ENCODE measurements at regions not wholly inside any gene's neighbourhood (a gene's known extent, or its start where the extent isn't known, plus 50 kb on each side); places are given as distances from the start of the nearest gene placed in this dataset.

- no peak for TF ChIP-seq ZNF274 (IDR thresholded peaks at IDR 0.05; ENCODE audit: low read length)
- no peak for TF ChIP-seq ZNF274 (tag by site-specific recombination; IDR thresholded peaks at IDR 0.05; ENCODE audit: borderline replicate concordance)
- no peak for TF ChIP-seq ZNF133 (tag by site-specific recombination; IDR thresholded peaks at IDR 0.05)
- no peak for TF ChIP-seq ZNF23 (tag by site-specific recombination; IDR thresholded peaks at IDR 0.05; ENCODE audit: borderline replicate concordance)
- TF ChIP-seq ZNF398 (tag by site-specific recombination; IDR thresholded peaks at IDR 0.05), result no peak
- TF ChIP-seq, protein P1, sequence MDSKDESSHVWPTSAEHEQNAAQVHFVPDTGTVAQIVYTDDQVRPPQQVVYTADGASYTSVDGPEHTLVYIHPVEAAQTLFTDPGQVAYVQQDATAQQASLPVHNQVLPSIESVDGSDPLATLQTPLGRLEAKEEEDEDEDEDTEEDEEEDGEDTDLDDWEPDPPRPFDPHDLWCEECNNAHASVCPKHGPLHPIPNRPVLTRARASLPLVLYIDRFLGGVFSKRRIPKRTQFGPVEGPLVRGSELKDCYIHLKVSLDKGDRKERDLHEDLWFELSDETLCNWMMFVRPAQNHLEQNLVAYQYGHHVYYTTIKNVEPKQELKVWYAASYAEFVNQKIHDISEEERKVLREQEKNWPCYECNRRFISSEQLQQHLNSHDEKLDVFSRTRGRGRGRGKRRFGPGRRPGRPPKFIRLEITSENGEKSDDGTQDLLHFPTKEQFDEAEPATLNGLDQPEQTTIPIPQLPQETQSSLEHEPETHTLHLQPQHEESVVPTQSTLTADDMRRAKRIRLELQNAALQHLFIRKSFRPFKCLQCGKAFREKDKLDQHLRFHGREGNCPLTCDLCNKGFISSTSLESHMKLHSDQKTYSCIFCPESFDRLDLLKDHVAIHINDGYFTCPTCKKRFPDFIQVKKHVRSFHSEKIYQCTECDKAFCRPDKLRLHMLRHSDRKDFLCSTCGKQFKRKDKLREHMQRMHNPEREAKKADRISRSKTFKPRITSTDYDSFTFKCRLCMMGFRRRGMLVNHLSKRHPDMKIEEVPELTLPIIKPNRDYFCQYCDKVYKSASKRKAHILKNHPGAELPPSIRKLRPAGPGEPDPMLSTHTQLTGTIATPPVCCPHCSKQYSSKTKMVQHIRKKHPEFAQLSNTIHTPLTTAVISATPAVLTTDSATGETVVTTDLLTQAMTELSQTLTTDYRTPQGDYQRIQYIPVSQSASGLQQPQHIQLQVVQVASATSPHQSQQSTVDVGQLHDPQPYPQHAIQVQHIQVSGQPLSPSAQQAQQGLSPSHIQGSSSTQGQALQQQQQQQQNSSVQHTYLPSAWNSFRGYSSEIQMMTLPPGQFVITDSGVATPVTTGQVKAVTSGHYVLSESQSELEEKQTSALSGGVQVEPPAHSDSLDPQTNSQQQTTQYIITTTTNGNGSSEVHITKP (tag by site-specific recombination; IDR thresholded peaks at IDR 0.05), result no peak
Observed at GRCh38 chr5:103617913-103618312, 55.3 kb upstream of the NUDT12 start (continued).

GRCh38 chr5:103617090-103617489 lies 54.5 kb upstream of the NUDT12 start:
- Histone ChIP-seq H3K4me1 (ENCODE audit: control insufficient read depth, insufficient read depth, low read length) (no peaks in the 10 kb centered on the region), H3K4me3 (ENCODE audit: low read depth, low read length) (no peak overlapping the region), H3K9me3 (ENCODE audit: control insufficient read depth, insufficient read depth, low read depth, low read length) (no peaks in the 10 kb centered on the region), H3K36me3 (ENCODE audit: control insufficient read depth in 2 of 2, insufficient read depth in 1 of 2, low read length in 2 of 2) (no peaks in the 10 kb centered on the region), H3K27ac (ENCODE audit: extremely low read depth, low read depth, low read length) (no peak overlapping the region)
- TF ChIP-seq ZNF558 (tag by site-specific recombination; IDR thresholded peaks at IDR 0.05) (no peak), ZBTB20 (tag by site-specific recombination; IDR thresholded peaks at IDR 0.05) (no peak), KLF1 (tag by site-specific recombination; IDR thresholded peaks at IDR 0.05) (no peak), ZFP37 (tag by site-specific recombination; IDR thresholded peaks at IDR 0.05) (no peak), ZFP69B (tag by site-specific recombination; IDR thresholded peaks at IDR 0.05) (no peak), ZBTB10 (tag by site-specific recombination; IDR thresholded peaks at IDR 0.05) (no peak), ZNF211 (tag by site-specific recombination; IDR thresholded peaks at IDR 0.05; ENCODE audit: low read depth) (no peak), ZIC2 (tag by site-specific recombination; IDR thresholded peaks at IDR 0.05) (no peak), PRDM6 (tag by site-specific recombination; IDR thresholded peaks at IDR 0.05) (no peak), ZNF184 (tag by site-specific recombination; IDR thresholded peaks at IDR 0.05) (no peak), SCRT2 (tag by site-specific recombination; IDR thresholded peaks at IDR 0.05) (no peak), ZFP3 (tag by site-specific recombination; IDR thresholded peaks at IDR 0.05; ENCODE audit: low read depth) (no peak), ZBTB8A (tag by site-specific recombination; IDR thresholded peaks at IDR 0.05) (no peak), ZNF677 (tag by site-specific recombination; IDR thresholded peaks at IDR 0.05) (no peak), BCL11B (tag by site-specific recombination; IDR thresholded peaks at IDR 0.05; ENCODE audit: low read depth) (no peak)
- TF ChIP-seq, protein P2, sequence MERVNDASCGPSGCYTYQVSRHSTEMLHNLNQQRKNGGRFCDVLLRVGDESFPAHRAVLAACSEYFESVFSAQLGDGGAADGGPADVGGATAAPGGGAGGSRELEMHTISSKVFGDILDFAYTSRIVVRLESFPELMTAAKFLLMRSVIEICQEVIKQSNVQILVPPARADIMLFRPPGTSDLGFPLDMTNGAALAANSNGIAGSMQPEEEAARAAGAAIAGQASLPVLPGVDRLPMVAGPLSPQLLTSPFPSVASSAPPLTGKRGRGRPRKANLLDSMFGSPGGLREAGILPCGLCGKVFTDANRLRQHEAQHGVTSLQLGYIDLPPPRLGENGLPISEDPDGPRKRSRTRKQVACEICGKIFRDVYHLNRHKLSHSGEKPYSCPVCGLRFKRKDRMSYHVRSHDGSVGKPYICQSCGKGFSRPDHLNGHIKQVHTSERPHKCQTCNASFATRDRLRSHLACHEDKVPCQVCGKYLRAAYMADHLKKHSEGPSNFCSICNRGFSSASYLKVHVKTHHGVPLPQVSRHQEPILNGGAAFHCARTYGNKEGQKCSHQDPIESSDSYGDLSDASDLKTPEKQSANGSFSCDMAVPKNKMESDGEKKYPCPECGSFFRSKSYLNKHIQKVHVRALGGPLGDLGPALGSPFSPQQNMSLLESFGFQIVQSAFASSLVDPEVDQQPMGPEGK (tag by site-specific recombination; IDR thresholded peaks at IDR 0.05), result no peak
- TF ChIP-seq, protein P3, sequence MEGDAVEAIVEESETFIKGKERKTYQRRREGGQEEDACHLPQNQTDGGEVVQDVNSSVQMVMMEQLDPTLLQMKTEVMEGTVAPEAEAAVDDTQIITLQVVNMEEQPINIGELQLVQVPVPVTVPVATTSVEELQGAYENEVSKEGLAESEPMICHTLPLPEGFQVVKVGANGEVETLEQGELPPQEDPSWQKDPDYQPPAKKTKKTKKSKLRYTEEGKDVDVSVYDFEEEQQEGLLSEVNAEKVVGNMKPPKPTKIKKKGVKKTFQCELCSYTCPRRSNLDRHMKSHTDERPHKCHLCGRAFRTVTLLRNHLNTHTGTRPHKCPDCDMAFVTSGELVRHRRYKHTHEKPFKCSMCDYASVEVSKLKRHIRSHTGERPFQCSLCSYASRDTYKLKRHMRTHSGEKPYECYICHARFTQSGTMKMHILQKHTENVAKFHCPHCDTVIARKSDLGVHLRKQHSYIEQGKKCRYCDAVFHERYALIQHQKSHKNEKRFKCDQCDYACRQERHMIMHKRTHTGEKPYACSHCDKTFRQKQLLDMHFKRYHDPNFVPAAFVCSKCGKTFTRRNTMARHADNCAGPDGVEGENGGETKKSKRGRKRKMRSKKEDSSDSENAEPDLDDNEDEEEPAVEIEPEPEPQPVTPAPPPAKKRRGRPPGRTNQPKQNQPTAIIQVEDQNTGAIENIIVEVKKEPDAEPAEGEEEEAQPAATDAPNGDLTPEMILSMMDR (tag by site-specific recombination; IDR thresholded peaks at IDR 0.05), result no peak
- ChIA-PET CTCF (no interaction called here), POLR2A (no interaction called here)

All from HEK293 (cell line).